ENCODE measurements at regions not wholly inside any gene's neighbourhood (a gene's known extent, or its start where the extent isn't known, plus 50 kb on each side); places are given as distances from the start of the nearest gene placed in this dataset.

GRCh38 chrX:15960237-15960636, 105.6 kb upstream of the AP1S2 start:
- H3K36me3 ChIP-seq (ENCODE audit: low read depth): no peaks in the 10 kb centered on the region
- no peaks in the 10 kb centered on the region for H3K9me3 ChIP-seq (ENCODE audit: low read depth)
- H3K4me1 ChIP-seq (ENCODE audit: insufficient read depth): no peaks in the 10 kb centered on the region
- no peak overlapping the region for H3K27ac ChIP-seq
- no peaks in the 10 kb centered on the region for H4K20me1 ChIP-seq (ENCODE audit: insufficient read depth)
- H3K4me3 ChIP-seq: no peak overlapping the region
- no peak overlapping the region for H2AFZ ChIP-seq
- TF ChIP-seq EZH2phosphoT487 (IDR thresholded peaks at IDR 0.05; ENCODE audit: insufficient read depth, low read depth): no peak
- no peak for TF ChIP-seq EZH2 (IDR thresholded peaks at IDR 0.05; ENCODE audit: insufficient read depth, poor library complexity, severe bottlenecking)
- 93 to 97% methylated on average over 2 of the region's 2 CpGs for WGBS, 2 experiments (ENCODE audit: low coverage in 1 of 2, low lambda C conversion rate in 2 of 2, missing lambda C conversion rate in 2 of 2)
- H3K9me2 ChIP-seq (ENCODE audit: insufficient read depth): no peaks in the 10 kb centered on the region
- H3K4me2 ChIP-seq (ENCODE audit: unreplicated experiment): no peak overlapping the region
- no peak for DNase-seq
- H3K27me3 ChIP-seq (replicated peaks; ENCODE audit: insufficient read depth): no peaks in the 10 kb centered on the region
- H3K9ac ChIP-seq: no peak overlapping the region
- H3F3A ChIP-seq (ENCODE audit: insufficient read depth): no peaks in the 10 kb centered on the region
- in situ Hi-C loops (cut with MboI): no loop called here
- H3K79me2 ChIP-seq (ENCODE audit: insufficient read depth): no peaks in the 10 kb centered on the region

- no peak overlapping the region for H3K4me2 ChIP-seq (ENCODE audit: unreplicated experiment)
- TF ChIP-seq EZH2phosphoT487 (IDR thresholded peaks at IDR 0.05; ENCODE audit: insufficient read depth, low read depth) (no peak), EZH2 (IDR thresholded peaks at IDR 0.05; ENCODE audit: insufficient read depth, poor library complexity, severe bottlenecking) (no peak)
- DNase-seq: peak; percentile 45
These were observed 102.1 kb upstream of the AP1S2 start for GRCh38 chrX:15956681-15957080.

GRCh38 chrX:15953801-15954200, 99.2 kb upstream of the AP1S2 start:
- Histone ChIP-seq H2AFZ (no peak overlapping the region), H3K9me2 (ENCODE audit: insufficient read depth) (no peaks in the 10 kb centered on the region), H3K27me3 (replicated peaks; ENCODE audit: insufficient read depth) (no peaks in the 10 kb centered on the region), H3K9ac (no peak overlapping the region), H4K20me1 (ENCODE audit: insufficient read depth) (no peaks in the 10 kb centered on the region), H3K4me1 (ENCODE audit: insufficient read depth) (no peaks in the 10 kb centered on the region), H3F3A (ENCODE audit: insufficient read depth) (no peaks in the 10 kb centered on the region), H3K4me2 (ENCODE audit: unreplicated experiment) (no peak overlapping the region), H3K79me2 (ENCODE audit: insufficient read depth) (no peaks in the 10 kb centered on the region), H3K9me3 (ENCODE audit: low read depth) (no peaks in the 10 kb centered on the region), H3K4me3 (no peak overlapping the region), H3K36me3 (ENCODE audit: low read depth) (no peaks in the 10 kb centered on the region), H3K27ac (no peak overlapping the region)
- in situ Hi-C loops (cut with MboI): no loop called here
- 41 to 56% methylated on average over 2 of the region's 2 CpGs for WGBS, 2 experiments (ENCODE audit: low coverage in 1 of 2, low lambda C conversion rate in 2 of 2, missing lambda C conversion rate in 2 of 2)
- no peak for DNase-seq
- TF ChIP-seq EZH2phosphoT487 (IDR thresholded peaks at IDR 0.05; ENCODE audit: insufficient read depth, low read depth) (no peak), EZH2 (IDR thresholded peaks at IDR 0.05; ENCODE audit: insufficient read depth, poor library complexity, severe bottlenecking) (no peak)

More at GRCh38 chrX:15956681-15957080, 102.1 kb upstream of the AP1S2 start:
- Histone ChIP-seq H3F3A (ENCODE audit: insufficient read depth) (no peaks in the 10 kb centered on the region), H2AFZ (no peak overlapping the region), H3K4me1 (ENCODE audit: insufficient read depth) (no peaks in the 10 kb centered on the region), H4K20me1 (ENCODE audit: insufficient read depth) (no peaks in the 10 kb centered on the region), H3K4me3 (no peak overlapping the region), H3K36me3 (ENCODE audit: low read depth) (no peaks in the 10 kb centered on the region), H3K27ac (no peak overlapping the region), H3K9me2 (ENCODE audit: insufficient read depth) (no peaks in the 10 kb centered on the region), H3K27me3 (replicated peaks; ENCODE audit: insufficient read depth) (no peaks in the 10 kb centered on the region), H3K9me3 (ENCODE audit: low read depth) (no peaks in the 10 kb centered on the region), H3K9ac (no peak overlapping the region), H3K79me2 (ENCODE audit: insufficient read depth) (no peaks in the 10 kb centered on the region)
- in situ Hi-C loops (cut with MboI): no loop called here
- whole genome bisulfite sequencing, 2 experiments (ENCODE audit: low coverage in 1 of 2, low lambda C conversion rate in 2 of 2, missing lambda C conversion rate in 2 of 2): 31 to 36% methylated on average over 6 to 9 of the region's 9 CpGs

GRCh38 chrX:15952212-15952611, 97.6 kb upstream of the AP1S2 start:
- DNase-seq: no peak
- no peak overlapping the region for H3K9ac ChIP-seq
- 95 to 97% methylated on average over 2 of the region's 2 CpGs for WGBS, 2 experiments (ENCODE audit: low coverage in 1 of 2, low lambda C conversion rate in 2 of 2, missing lambda C conversion rate in 2 of 2)

GRCh38 chrX:15948318-15948660, 93.7 kb upstream of the AP1S2 start:
- TF ChIP-seq EZH2phosphoT487 (IDR thresholded peaks at IDR 0.05; ENCODE audit: insufficient read depth, low read depth) (no peak), EZH2 (IDR thresholded peaks at IDR 0.05; ENCODE audit: insufficient read depth, poor library complexity, severe bottlenecking) (no peak)
- Histone ChIP-seq H3K9ac (no peak overlapping the region), H3K9me3 (ENCODE audit: low read depth) (no peaks in the 10 kb centered on the region), H3K79me2 (ENCODE audit: insufficient read depth) (no peaks in the 10 kb centered on the region), H2AFZ (peak overlapping the region; percentile 73; the same call in 1 of the 2 replicates), H3K27ac (peak overlapping the region; percentile 62), H4K20me1 (ENCODE audit: insufficient read depth) (no peaks in the 10 kb centered on the region), H3F3A (ENCODE audit: insufficient read depth) (peaks cover 12% of the 10 kb centered on the region; the same call in 1 of the 2 replicates), H3K27me3 (replicated peaks; ENCODE audit: insufficient read depth) (no peaks in the 10 kb centered on the region), H3K9me2 (ENCODE audit: insufficient read depth) (no peaks in the 10 kb centered on the region), H3K4me1 (ENCODE audit: insufficient read depth) (peaks cover 10% of the 10 kb centered on the region; the same call in 1 of the 2 replicates), H3K4me2 (ENCODE audit: unreplicated experiment) (peak overlapping the region; percentile 85), H3K36me3 (ENCODE audit: low read depth) (no peaks in the 10 kb centered on the region), H3K4me3 (no peak overlapping the region; the same call in 1 of the 2 replicates)
- in situ Hi-C loops (cut with MboI): no loop called here
- WGBS, 2 experiments (ENCODE audit: low coverage in 1 of 2, low lambda C conversion rate in 2 of 2, missing lambda C conversion rate in 2 of 2): 71 to 84% methylated on average over 5 of the region's 5 CpGs
- DNase-seq: no peak

More at GRCh38 chrX:15952212-15952611, 97.6 kb upstream of the AP1S2 start:
- Histone ChIP-seq H3K9me3 (ENCODE audit: low read depth) (no peaks in the 10 kb centered on the region), H2AFZ (no peak overlapping the region), H3K4me2 (ENCODE audit: unreplicated experiment) (no peak overlapping the region), H3K27me3 (replicated peaks; ENCODE audit: insufficient read depth) (no peaks in the 10 kb centered on the region), H3K4me3 (no peak overlapping the region), H3K4me1 (ENCODE audit: insufficient read depth) (peaks cover 10% of the 10 kb centered on the region; the same call in 1 of the 2 replicates), H3F3A (ENCODE audit: insufficient read depth) (peaks cover 12% of the 10 kb centered on the region; the same call in 1 of the 2 replicates), H3K36me3 (ENCODE audit: low read depth) (no peaks in the 10 kb centered on the region), H3K27ac (no peak overlapping the region), H3K79me2 (ENCODE audit: insufficient read depth) (no peaks in the 10 kb centered on the region), H4K20me1 (ENCODE audit: insufficient read depth) (no peaks in the 10 kb centered on the region), H3K9me2 (ENCODE audit: insufficient read depth) (no peaks in the 10 kb centered on the region)
- TF ChIP-seq EZH2phosphoT487 (IDR thresholded peaks at IDR 0.05; ENCODE audit: insufficient read depth, low read depth) (no peak), EZH2 (IDR thresholded peaks at IDR 0.05; ENCODE audit: insufficient read depth, poor library complexity, severe bottlenecking) (no peak)
- in situ Hi-C loops (cut with MboI): no loop called here

Measured in GM23248 (cell line).